ENCODE measurements at regions not wholly inside any gene's neighbourhood (a gene's known extent, or its start where the extent isn't known, plus 50 kb on each side); places are given as distances from the start of the nearest gene placed in this dataset.

DNA sequence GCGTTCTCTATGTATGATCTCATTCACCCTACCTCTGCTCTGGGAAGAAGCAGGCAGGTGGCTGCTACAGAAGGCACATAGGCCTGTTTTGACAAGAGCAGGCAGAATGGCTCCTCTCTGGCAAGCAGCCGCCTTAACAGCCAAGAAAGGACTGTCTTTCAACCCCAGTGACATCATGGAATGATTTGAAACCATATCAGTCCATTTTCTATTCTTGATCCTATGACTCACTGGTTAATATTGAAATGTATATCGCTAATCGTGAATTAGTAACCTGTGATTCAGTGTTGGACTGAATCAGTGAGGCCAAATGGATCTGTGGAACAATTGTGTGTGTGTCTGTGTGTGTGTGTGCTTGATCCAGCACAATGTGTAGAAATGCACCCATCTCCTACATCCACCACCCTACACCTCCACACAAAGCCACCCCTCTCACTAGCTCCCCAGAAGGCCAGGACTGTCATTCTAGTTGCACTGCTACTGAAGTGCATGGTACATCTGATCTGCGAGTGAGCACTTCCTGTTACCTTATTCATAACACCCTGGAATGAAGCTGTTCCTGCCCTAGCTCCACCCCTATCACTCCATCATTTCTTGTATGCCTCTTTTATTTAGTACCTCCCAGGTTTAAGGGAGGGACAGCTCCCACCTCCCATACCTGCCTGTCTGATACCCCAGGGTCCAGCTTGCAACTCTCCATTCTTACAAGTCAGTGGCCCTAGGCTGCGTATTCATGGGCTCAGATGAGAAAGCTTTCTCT, 460.0 kb downstream of the FOXO1 start:
- no peak overlapping the region for H3K4me3 ChIP-seq (ENCODE audit: low read depth, low read length)

- no peak overlapping the region for H3K4me3 ChIP-seq (ENCODE audit: low read depth, low read length)
These were observed 459.4 kb downstream of the FOXO1 start for GRCh38 chr13:40207001-40207478.

DNA sequence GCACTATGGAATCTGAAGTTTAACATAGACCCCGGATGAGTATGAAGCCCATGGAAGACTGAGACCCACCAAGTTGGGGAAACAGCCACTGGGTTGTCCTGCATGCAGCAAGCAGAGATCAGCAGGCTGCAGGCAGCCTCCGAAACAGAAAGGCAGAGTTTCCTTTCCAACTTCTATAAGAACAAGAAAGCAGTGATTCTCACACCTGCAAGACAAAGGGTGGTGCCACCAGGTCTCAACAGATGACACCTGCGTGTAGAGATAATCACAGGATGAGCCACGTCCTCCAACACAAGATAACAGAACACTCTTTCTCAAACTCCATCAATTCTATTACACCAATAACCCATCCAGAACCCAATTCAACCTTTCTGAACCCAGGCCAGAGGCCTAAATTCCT, 457.9 kb downstream of the FOXO1 start:
- H3K4me3 ChIP-seq (ENCODE audit: low read depth, low read length), result no peak overlapping the region

GRCh38 chr13:40210865-40211585, 455.4 kb downstream of the FOXO1 start:
- no peak overlapping the region for H3K4me3 ChIP-seq (ENCODE audit: low read depth, low read length)

- H3K4me3 ChIP-seq (ENCODE audit: low read depth, low read length), result no peak overlapping the region
These were observed 454.9 kb downstream of the FOXO1 start for GRCh38 chr13:40211586-40211968.

GRCh38 chr13:40213779-40214178, 452.7 kb downstream of the FOXO1 start:
- H3K4me3 ChIP-seq (ENCODE audit: low read depth, low read length), result no peak overlapping the region

DNA sequence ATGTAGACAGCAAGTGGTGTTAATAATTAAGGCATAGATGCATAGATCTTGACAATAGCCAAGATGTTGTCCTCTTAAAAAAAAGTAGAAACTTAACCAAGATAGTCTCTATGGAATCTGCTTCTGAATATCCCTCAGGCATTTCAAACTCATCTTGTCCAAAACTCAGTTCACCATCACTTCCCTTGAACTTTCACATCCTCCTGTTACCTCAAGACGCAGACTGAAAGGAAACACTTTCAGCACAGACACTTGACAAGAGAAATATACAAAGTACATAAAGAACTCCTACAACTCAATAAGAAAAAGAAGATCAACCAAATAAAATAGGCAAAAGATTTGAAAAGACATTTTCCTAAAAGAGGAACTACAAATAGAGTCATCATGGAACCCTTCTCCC, 451.1 kb downstream of the FOXO1 start:
- H3K4me3 ChIP-seq (ENCODE audit: low read depth, low read length), result no peak overlapping the region

GRCh38 chr13:40215747-40216146, 450.7 kb downstream of the FOXO1 start:
- H3K4me3 ChIP-seq (ENCODE audit: low read depth, low read length), result no peak overlapping the region

DNA sequence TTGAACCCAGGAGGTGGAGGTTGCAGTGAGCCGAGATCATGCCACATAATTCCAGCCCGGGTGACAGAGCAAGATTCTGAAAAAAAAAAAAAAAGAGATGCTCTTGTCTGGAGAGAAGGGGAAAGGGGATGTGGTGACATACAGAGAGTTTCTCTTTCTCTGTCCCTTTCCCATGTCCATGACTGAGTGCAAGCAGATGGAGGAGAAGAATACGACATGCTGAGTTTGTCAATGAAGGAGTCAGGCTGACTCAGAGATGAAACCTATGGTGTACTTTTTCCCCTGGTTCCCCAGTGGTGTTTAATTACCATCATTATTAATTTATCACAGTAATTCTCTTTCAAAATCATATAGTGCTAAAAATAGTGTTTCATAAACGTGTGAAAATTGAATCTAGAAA, 448.8 kb downstream of the FOXO1 start:
- no peak overlapping the region for H3K4me3 ChIP-seq (ENCODE audit: low read depth, low read length)

GRCh38 chr13:40220299-40220935, 446.0 kb downstream of the FOXO1 start:
- H3K4me3 ChIP-seq (ENCODE audit: low read depth, low read length), result no peak overlapping the region

- no peak overlapping the region for H3K4me3 ChIP-seq (ENCODE audit: low read depth, low read length)
These were observed 445.3 kb downstream of the FOXO1 start for GRCh38 chr13:40221131-40221459.

DNA sequence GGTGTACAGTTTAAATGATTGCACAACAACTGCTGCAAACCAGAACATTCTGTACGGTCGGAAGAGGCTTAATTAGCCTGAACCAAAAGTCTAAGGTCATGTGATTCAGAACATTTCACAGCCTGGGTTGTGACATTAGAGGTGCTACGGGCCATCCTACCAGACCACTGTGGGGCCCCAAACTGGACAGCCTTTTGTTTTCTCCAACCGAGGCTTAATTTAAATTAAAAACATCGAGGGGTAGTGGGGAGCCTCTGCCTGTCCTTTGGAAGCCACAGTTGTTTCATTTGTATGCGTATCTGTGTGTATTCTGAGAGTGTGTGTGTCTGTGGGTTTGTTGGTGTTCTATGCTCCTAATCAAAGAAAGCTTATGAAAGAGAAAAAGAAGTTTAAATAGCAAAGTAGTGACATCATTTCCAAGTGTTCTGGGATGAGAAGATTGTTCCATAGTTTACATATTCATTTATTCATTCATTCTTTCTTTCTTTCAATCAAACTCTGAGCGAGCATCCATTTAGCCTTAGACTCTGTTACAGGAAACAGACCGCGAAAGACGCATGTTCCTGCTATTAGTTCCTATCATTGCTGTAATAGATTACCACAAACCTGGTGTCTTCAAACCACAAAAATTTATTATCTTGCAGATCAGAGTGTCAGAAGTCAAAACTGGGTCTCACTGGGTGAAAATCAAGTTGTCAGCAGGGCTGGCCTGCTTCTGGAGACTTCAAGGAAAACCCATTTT, 444.8 kb downstream of the FOXO1 start:
- no peak overlapping the region for H3K4me3 ChIP-seq (ENCODE audit: low read depth, low read length)

GRCh38 chr13:40223585-40223984, 442.9 kb downstream of the FOXO1 start:
- H3K4me3 ChIP-seq (ENCODE audit: low read depth, low read length), result no peak overlapping the region

- no peak overlapping the region for H3K4me3 ChIP-seq (ENCODE audit: low read depth, low read length)
These were observed 437.9 kb downstream of the FOXO1 start for GRCh38 chr13:40228496-40228895.

- no peak overlapping the region for H3K4me3 ChIP-seq (ENCODE audit: low read depth, low read length)
These were observed 437.5 kb downstream of the FOXO1 start for GRCh38 chr13:40228990-40229389.

- no peak overlapping the region for H3K4me3 ChIP-seq (ENCODE audit: low read depth, low read length)
These were observed 435.6 kb downstream of the FOXO1 start for GRCh38 chr13:40230833-40231266.

- H3K4me3 ChIP-seq (ENCODE audit: low read depth, low read length), result no peak overlapping the region
These were observed 435.1 kb downstream of the FOXO1 start for GRCh38 chr13:40231311-40231710.

DNA sequence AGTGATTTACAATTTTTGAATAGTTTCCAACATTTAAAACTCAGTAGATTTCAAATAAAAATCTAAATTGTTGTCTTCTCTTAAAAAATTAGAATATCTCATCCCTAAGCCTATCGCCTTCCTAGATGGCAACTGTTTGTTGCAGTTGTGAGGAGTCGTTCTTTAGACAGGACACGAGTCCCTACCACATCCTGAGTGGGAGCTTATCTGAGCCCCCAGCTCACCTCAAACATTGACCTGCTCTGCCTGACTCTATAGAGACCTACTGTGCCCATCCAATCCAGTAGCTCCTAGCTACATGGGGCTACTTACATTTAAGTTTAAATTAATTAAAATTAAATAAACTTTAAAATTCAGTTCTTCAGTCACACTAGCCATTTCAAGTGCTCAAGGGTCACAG, 434.7 kb downstream of the FOXO1 start:
- no peak overlapping the region for H3K4me3 ChIP-seq (ENCODE audit: low read depth, low read length)

- no peak overlapping the region for H3K4me3 ChIP-seq (ENCODE audit: low read depth, low read length)
These were observed 434.0 kb downstream of the FOXO1 start for GRCh38 chr13:40232311-40233040.

GRCh38 chr13:40233731-40234195, 432.7 kb downstream of the FOXO1 start:
- H3K4me3 ChIP-seq (ENCODE audit: low read depth, low read length), result no peak overlapping the region

All from iPS-11a (cell line).